Endothelial cell of umbilical vein (primary cell): ENCODE measurements at regions not wholly inside any gene's neighbourhood (a gene's known extent, or its start where the extent isn't known, plus 50 kb on each side); places are given as distances from the start of the nearest gene placed in this dataset.

Experiments used
- BruUV-seq: library from RNA; stranded (reverse); fragments of 400-500 nt; replicated peaks from 2 replicates; lab custom pipeline; 2021; lab: Mats Ljungman, UMichigan
- CTCF ChIA-PET: fragments of 300-600, 350-600 bp; sonication (Branson Sonifier 250); formaldehyde crosslinking; loops from one replicate; lab custom pipeline; 2021; ENCODE audit warnings: antibody characterized with exemption, inconsistent platforms; lab: Charles Lee
- POLR2A ChIA-PET: fragments of 300-600, 350-600 bp; sonication (Branson Sonifier 250); formaldehyde crosslinking; loops from one replicate; lab custom pipeline; 2021; ENCODE audit warnings: antibody characterized with exemption, inconsistent platforms; lab: Charles Lee
- DNase-seq: peaks from one replicate; pipeline ENCODE4 v3.0.0-alpha.2; 2011; ENCODE audit warnings: low read depth, low spot score
- FAIRE-seq: peaks from 2 replicates; lab custom pipeline; 2011; peaks lifted over from hg19 to GRCh38; lab: Jason Lieb, UNC
- H2AFZ ChIP-seq: 2 replicates; pipeline ENCODE4 v1.6.0; 2012; ENCODE audit warnings: low read depth, low read length, control low read depth, inconsistent platforms
- H3K27ac ChIP-seq: 2 replicates; pipeline ENCODE4 v1.5.1; 2011; ENCODE audit warnings: low read depth, mild to moderate bottlenecking, control low read depth, low read length, moderate library complexity; ENCODE audit not compliant: insufficient read depth
- H3K27me3 ChIP-seq, 2 experiments: 2 replicates each; pipeline versions ENCODE4 v1.6.0 to v1.6.1; 2011; ENCODE audit warnings: low read length in 2 of 2, mixed read lengths in 1 of 2; ENCODE audit not compliant: control insufficient read depth in 2 of 2, insufficient read depth in 2 of 2
- H3K36me3 ChIP-seq, 2 experiments: 2 replicates in 1 of 2; 3 replicates in 1 of 2; pipeline ENCODE4 v1.5.1; 2011; ENCODE audit warnings: low read length in 2 of 2, mild to moderate bottlenecking in 1 of 2, moderate library complexity in 1 of 2; ENCODE audit not compliant: control insufficient read depth in 2 of 2, insufficient read depth in 2 of 2; ENCODE audit errors: extremely low read depth in 1 of 2
- H3K4me1 ChIP-seq: 3 replicates; pipeline ENCODE4 v1.5.1; 2011; ENCODE audit warnings: mild to moderate bottlenecking, low read length; ENCODE audit not compliant: control insufficient read depth, insufficient read depth; ENCODE audit errors: extremely low read depth
- H3K4me2 ChIP-seq: 2 replicates; pipeline ENCODE4 v1.6.1; 2011; ENCODE audit warnings: low read length, control low read depth, mixed read lengths; ENCODE audit not compliant: insufficient read depth
- H3K4me3 ChIP-seq, 3 experiments: fragments of 200-600 bp in 1 of 3; sonication (generic), shearing (Covaris generic) in 1 of 3; replicated peaks in 1 of 3; 2 replicates each; pipeline ENCODE4 v1.5.1; 2011 to 2016; ENCODE audit warnings: control low read depth in 3 of 3, low read length in 3 of 3, mild to moderate bottlenecking in 2 of 3, inconsistent platforms in 1 of 3, low read depth in 1 of 3, moderate library complexity in 1 of 3; ENCODE audit not compliant: insufficient read depth in 1 of 3
- H3K79me2 ChIP-seq: 2 replicates; pipeline ENCODE4 v1.6.0; 2012; ENCODE audit warnings: low read length, inconsistent platforms; ENCODE audit not compliant: control insufficient read depth, insufficient read depth
- H3K9ac ChIP-seq: replicated peaks from 2 replicates; pipeline ENCODE3; 2011; ENCODE audit warnings: low read length, control low read depth; ENCODE audit not compliant: insufficient read depth; ENCODE audit errors: extremely low read depth
- H3K9me1 ChIP-seq: replicated peaks from 3 replicates; pipeline ENCODE4 v1.6.0; 2011; ENCODE audit warnings: mild to moderate bottlenecking, low read length; ENCODE audit not compliant: control insufficient read depth, insufficient read depth; ENCODE audit errors: extremely low read depth
- H3K9me3 ChIP-seq: replicated peaks from 2 replicates; pipeline ENCODE4 v1.5.1; 2012; ENCODE audit warnings: low read length, inconsistent platforms; ENCODE audit not compliant: control insufficient read depth, insufficient read depth
- H4K20me1 ChIP-seq: replicated peaks from 2 replicates; pipeline ENCODE3; 2011; ENCODE audit warnings: mild to moderate bottlenecking, low read length; ENCODE audit not compliant: control insufficient read depth, insufficient read depth; ENCODE audit errors: extremely low read depth
- FOS ChIP-seq: IDR thresholded peaks from 2 replicates; pipeline ENCODE4 v1.6.1; 2011; ENCODE audit warnings: mild to moderate bottlenecking, low read length, moderate library complexity, borderline replicate concordance; ENCODE audit not compliant: insufficient read depth
- MYC ChIP-seq: IDR thresholded peaks from one replicate; pipeline ENCODE4 v1.6.1; 2011; ENCODE audit warnings: mild to moderate bottlenecking, low read depth, low read length
- POLR2AphosphoS5 ChIP-seq: IDR thresholded peaks from 2 replicates; pipeline ENCODE4 v1.6.1; 2012; ENCODE audit warnings: low read depth, mild to moderate bottlenecking, control low read depth, low read length, moderate library complexity; ENCODE audit not compliant: insufficient read depth
- dilution Hi-C: fragments of 300-500 bp; cut with MboI; formaldehyde crosslinking; loops from one replicate; pipeline ENCODE4 v1.15.0; 2019; ENCODE audit warnings: low sequenced_read_pairs; ENCODE audit not compliant: extremely low pct_ligation_motif_present
- intact Hi-C: fragments of 100-400 bp; cut with micrococcal nuclease; formaldehyde crosslinking; loops from one replicate; pipeline ENCODE4 v1.10.0; 2022
- TF ChIP-seq, protein P1 (sequence below): IDR thresholded peaks from 2 replicates; pipeline ENCODE4 v1.6.1; 2011; ENCODE audit not compliant: insufficient read depth, insufficient read length

DNA sequence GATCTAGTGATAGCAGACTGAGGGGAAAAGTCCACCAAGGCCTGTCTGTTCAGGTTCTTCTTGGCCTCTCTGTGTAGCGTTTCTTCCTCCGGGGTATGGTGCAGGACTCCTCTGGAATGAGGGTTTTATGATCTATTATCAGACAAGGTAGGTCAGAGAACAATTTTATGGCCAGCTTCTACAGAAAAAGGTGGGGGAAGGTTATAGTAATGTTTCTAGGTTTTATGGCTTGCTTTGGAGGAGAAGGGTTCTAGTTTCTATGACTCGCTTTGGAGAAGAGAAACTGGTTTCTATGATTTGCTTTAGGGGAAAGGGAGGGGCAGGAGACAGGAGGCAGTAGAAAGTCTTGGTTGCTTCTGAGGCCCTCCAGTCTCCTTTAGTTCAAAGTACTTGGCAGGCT, 144.8 kb upstream of the LAMA2 start:
- no peaks in the 10 kb centered on the region for H3K36me3 ChIP-seq
- POLR2A ChIA-PET: no interaction called here
- dilution Hi-C loops: no loop called here
- H3K27ac ChIP-seq: no peak overlapping the region
- no peak overlapping the region for H3K4me3 ChIP-seq
- H3K9me1 ChIP-seq: no peaks in the 10 kb centered on the region
- H3K9ac ChIP-seq: no peak overlapping the region
- no peaks in the 10 kb centered on the region for H3K9me3 ChIP-seq
- no peaks in the 10 kb centered on the region for H4K20me1 ChIP-seq
- BruUV-seq: no TSS peak
- no peaks in the 10 kb centered on the region for H3K4me1 ChIP-seq
- intact Hi-C loops: loop anchor here (10.0 kb wide), 1 partner anchor 413 kb away; no protein-coding TSS in a partner anchor
- CTCF ChIA-PET: no interaction called here
- H3K27me3 ChIP-seq: peaks cover 0 to 3% of the 10 kb centered on the region in 2 experiments
- H3K4me2 ChIP-seq: no peak overlapping the region
- H3K79me2 ChIP-seq: no peaks in the 10 kb centered on the region
- no peak overlapping the region for H2AFZ ChIP-seq
- no peak for TF ChIP-seq FOS
- TF ChIP-seq, protein P1, sequence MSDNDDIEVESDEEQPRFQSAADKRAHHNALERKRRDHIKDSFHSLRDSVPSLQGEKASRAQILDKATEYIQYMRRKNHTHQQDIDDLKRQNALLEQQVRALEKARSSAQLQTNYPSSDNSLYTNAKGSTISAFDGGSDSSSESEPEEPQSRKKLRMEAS: no peak
- TF ChIP-seq POLR2AphosphoS5: no peak
- FAIRE-seq (no peak), DNase-seq (no peak)

DNA sequence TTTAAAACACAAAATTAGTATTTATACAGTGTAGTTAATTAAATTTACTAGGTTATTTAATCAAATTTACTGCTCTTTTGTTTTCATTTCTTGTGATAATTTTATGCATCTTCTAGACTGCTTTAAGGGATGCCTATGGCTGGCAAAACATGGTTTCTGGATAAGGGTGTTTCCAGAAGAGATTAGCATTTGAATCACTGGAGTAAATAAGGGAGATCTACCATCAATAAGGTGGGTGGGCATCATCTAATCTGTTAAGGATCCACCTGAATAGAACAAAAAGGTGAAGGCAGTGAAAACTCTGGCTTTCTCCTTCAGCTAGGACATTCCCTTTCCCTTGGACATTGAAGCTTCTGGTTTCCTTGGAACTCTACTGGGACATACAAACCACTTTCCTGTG, 146.2 kb upstream of the LAMA2 start:
- H2AFZ ChIP-seq: no peak overlapping the region
- no peak overlapping the region for H3K4me2 ChIP-seq
- ChIA-PET POLR2A (no interaction called here), CTCF (interaction anchor here (1.0 kb wide), 1 partner anchor 1000 kb away, joined by 3 read pairs; no protein-coding TSS in a partner anchor)
- H3K27me3 ChIP-seq: peaks cover 0 to 3% of the 10 kb centered on the region in 2 experiments
- BruUV-seq: no TSS peak
- no peak overlapping the region for H3K9ac ChIP-seq
- no peaks in the 10 kb centered on the region for H3K9me3 ChIP-seq
- no peak for DNase-seq
- no peaks in the 10 kb centered on the region for H3K9me1 ChIP-seq
- FAIRE-seq: no peak
- H3K4me3 ChIP-seq: no peak overlapping the region
- TF ChIP-seq MYC: no peak
- TF ChIP-seq, protein P1: no peak
- no peaks in the 10 kb centered on the region for H4K20me1 ChIP-seq
- H3K36me3 ChIP-seq: no peaks in the 10 kb centered on the region
- H3K27ac ChIP-seq: no peak overlapping the region
- intact Hi-C loops (loop anchor here (10.0 kb wide), 1 partner anchor 412 kb away; no protein-coding TSS in a partner anchor), dilution Hi-C loops (no loop called here)
- no peaks in the 10 kb centered on the region for H3K79me2 ChIP-seq
- no peaks in the 10 kb centered on the region for H3K4me1 ChIP-seq
